ENCODE measurements at regions not wholly inside any gene's neighbourhood (a gene's known extent, or its start where the extent isn't known, plus 50 kb on each side); places are given as distances from the start of the nearest gene placed in this dataset.

- Histone ChIP-seq H3K4me1 (ENCODE audit: control insufficient read depth, insufficient read depth, low read length) (peaks cover 2% of the 10 kb centered on the region; the same call in 1 of the 2 replicates), H3K4me3 (ENCODE audit: low read length) (no peak overlapping the region), H3K36me3 (ENCODE audit: control insufficient read depth, insufficient read depth, low read length) (no peaks in the 10 kb centered on the region), H3K27me3 (ENCODE audit: control insufficient read depth, insufficient read depth, low read length) (no peaks in the 10 kb centered on the region), H3K27ac (ENCODE audit: low read length) (no peak overlapping the region), H3K9me3 (ENCODE audit: control insufficient read depth, insufficient read depth, low read length) (no peaks in the 10 kb centered on the region)
- no CpG with 5 or more reads among the region's 2 CpGs for whole genome bisulfite sequencing (ENCODE audit: insufficient coverage, insufficient read length)
- no peak for DNase-seq (ENCODE audit: low read depth, low spot score)
Observed at GRCh38 chr13:108360139-108360538, 90.6 kb downstream of the TNFSF13B start.

GRCh38 chr13:108361769-108362168 is 92.3 kb downstream of the TNFSF13B start:
- no peaks in the 10 kb centered on the region for H3K9me3 ChIP-seq (ENCODE audit: control insufficient read depth, insufficient read depth, low read length)
- H3K4me1 ChIP-seq (ENCODE audit: control insufficient read depth, insufficient read depth, low read length) = peaks cover 2% of the 10 kb centered on the region; the same call in 1 of the 2 replicates
- H3K36me3 ChIP-seq (ENCODE audit: control insufficient read depth, insufficient read depth, low read length) = no peaks in the 10 kb centered on the region
- no peak for DNase-seq (ENCODE audit: low read depth, low spot score)
- H3K27me3 ChIP-seq (ENCODE audit: control insufficient read depth, insufficient read depth, low read length) = no peaks in the 10 kb centered on the region
- no CpG with 5 or more reads among the region's 9 CpGs for WGBS (ENCODE audit: insufficient coverage, insufficient read length)
- no peak overlapping the region for H3K27ac ChIP-seq (ENCODE audit: low read length)
- no peak overlapping the region for H3K4me3 ChIP-seq (ENCODE audit: low read length)

- no peak overlapping the region for H3K27ac ChIP-seq (ENCODE audit: low read length)
- H3K4me3 ChIP-seq (ENCODE audit: low read length) = no peak overlapping the region
- WGBS (ENCODE audit: insufficient coverage, insufficient read length) = no CpG with 5 or more reads among the region's 5 CpGs
- no peaks in the 10 kb centered on the region for H3K27me3 ChIP-seq (ENCODE audit: control insufficient read depth, insufficient read depth, low read length)
- no peaks in the 10 kb centered on the region for H3K36me3 ChIP-seq (ENCODE audit: control insufficient read depth, insufficient read depth, low read length)
- H3K9me3 ChIP-seq (ENCODE audit: control insufficient read depth, insufficient read depth, low read length) = no peaks in the 10 kb centered on the region
- no peak for DNase-seq (ENCODE audit: low read depth, low spot score)
- H3K4me1 ChIP-seq (ENCODE audit: control insufficient read depth, insufficient read depth, low read length) = peaks cover 2% of the 10 kb centered on the region; the same call in 1 of the 2 replicates
Observed at GRCh38 chr13:108363666-108364065, 94.1 kb downstream of the TNFSF13B start.

GRCh38 chr13:108365255-108365654 is 95.7 kb downstream of the TNFSF13B start:
- no peak overlapping the region for H3K4me3 ChIP-seq (ENCODE audit: low read length)
- H3K9me3 ChIP-seq (ENCODE audit: control insufficient read depth, insufficient read depth, low read length) = no peaks in the 10 kb centered on the region
- no peak overlapping the region for H3K27ac ChIP-seq (ENCODE audit: low read length)
- WGBS (ENCODE audit: insufficient coverage, insufficient read length) = no CpG with 5 or more reads among the region's 4 CpGs
- H3K27me3 ChIP-seq (ENCODE audit: control insufficient read depth, insufficient read depth, low read length) = no peaks in the 10 kb centered on the region
- no peak for DNase-seq (ENCODE audit: low read depth, low spot score)
- H3K4me1 ChIP-seq (ENCODE audit: control insufficient read depth, insufficient read depth, low read length) = peaks cover 2% of the 10 kb centered on the region; the same call in 1 of the 2 replicates
- no peaks in the 10 kb centered on the region for H3K36me3 ChIP-seq (ENCODE audit: control insufficient read depth, insufficient read depth, low read length)

- Histone ChIP-seq H3K36me3 (ENCODE audit: control insufficient read depth, insufficient read depth, low read length) (no peaks in the 10 kb centered on the region), H3K4me3 (ENCODE audit: low read length) (no peak overlapping the region), H3K4me1 (ENCODE audit: control insufficient read depth, insufficient read depth, low read length) (peaks cover 2% of the 10 kb centered on the region; the same call in 1 of the 2 replicates), H3K9me3 (ENCODE audit: control insufficient read depth, insufficient read depth, low read length) (no peaks in the 10 kb centered on the region), H3K27ac (ENCODE audit: low read length) (no peak overlapping the region), H3K27me3 (ENCODE audit: control insufficient read depth, insufficient read depth, low read length) (no peaks in the 10 kb centered on the region)
- no peak for DNase-seq (ENCODE audit: low read depth, low spot score)
- no CpG with 5 or more reads among the region's 3 CpGs for WGBS (ENCODE audit: insufficient coverage, insufficient read length)
Observed at GRCh38 chr13:108368250-108368905, 98.9 kb downstream of the TNFSF13B start.

- H3K9me3 ChIP-seq (ENCODE audit: control insufficient read depth, insufficient read depth, low read length) = no peaks in the 10 kb centered on the region
- H3K36me3 ChIP-seq (ENCODE audit: control insufficient read depth, insufficient read depth, low read length) = no peaks in the 10 kb centered on the region
- H3K27me3 ChIP-seq (ENCODE audit: control insufficient read depth, insufficient read depth, low read length) = no peaks in the 10 kb centered on the region
- DNase-seq (ENCODE audit: low read depth, low spot score) = no peak
- H3K4me1 ChIP-seq (ENCODE audit: control insufficient read depth, insufficient read depth, low read length) = peaks cover 2% of the 10 kb centered on the region; the same call in 1 of the 2 replicates
- no peak overlapping the region for H3K27ac ChIP-seq (ENCODE audit: low read length)
- no peak overlapping the region for H3K4me3 ChIP-seq (ENCODE audit: low read length)
Observed at GRCh38 chr13:108369412-108369811, 99.9 kb downstream of the TNFSF13B start.

- Histone ChIP-seq H3K9me3 (ENCODE audit: control insufficient read depth, insufficient read depth, low read length) (no peaks in the 10 kb centered on the region), H3K36me3 (ENCODE audit: control insufficient read depth, insufficient read depth, low read length) (no peaks in the 10 kb centered on the region), H3K27me3 (ENCODE audit: control insufficient read depth, insufficient read depth, low read length) (no peaks in the 10 kb centered on the region), H3K4me3 (ENCODE audit: low read length) (no peak overlapping the region), H3K4me1 (ENCODE audit: control insufficient read depth, insufficient read depth, low read length) (no peaks in the 10 kb centered on the region), H3K27ac (ENCODE audit: low read length) (no peak overlapping the region)
- no CpG with 5 or more reads among the region's 2 CpGs for WGBS (ENCODE audit: insufficient coverage, insufficient read length)
- no peak for DNase-seq (ENCODE audit: low read depth, low spot score)
Observed at GRCh38 chr13:108375034-108375433, 105.5 kb downstream of the TNFSF13B start.

- DNase-seq (ENCODE audit: low read depth, low spot score) = no peak
- WGBS (ENCODE audit: insufficient coverage, insufficient read length) = no CpG with 5 or more reads among the region's 2 CpGs
- Histone ChIP-seq H3K36me3 (ENCODE audit: control insufficient read depth, insufficient read depth, low read length) (no peaks in the 10 kb centered on the region), H3K4me3 (ENCODE audit: low read length) (no peak overlapping the region), H3K27ac (ENCODE audit: low read length) (no peak overlapping the region), H3K9me3 (ENCODE audit: control insufficient read depth, insufficient read depth, low read length) (no peaks in the 10 kb centered on the region), H3K4me1 (ENCODE audit: control insufficient read depth, insufficient read depth, low read length) (no peaks in the 10 kb centered on the region), H3K27me3 (ENCODE audit: control insufficient read depth, insufficient read depth, low read length) (no peaks in the 10 kb centered on the region)
Observed at GRCh38 chr13:108375772-108376171, 106.3 kb downstream of the TNFSF13B start.

- Histone ChIP-seq H3K27ac (ENCODE audit: low read length) (no peak overlapping the region), H3K36me3 (ENCODE audit: control insufficient read depth, insufficient read depth, low read length) (no peaks in the 10 kb centered on the region), H3K27me3 (ENCODE audit: control insufficient read depth, insufficient read depth, low read length) (no peaks in the 10 kb centered on the region), H3K4me1 (ENCODE audit: control insufficient read depth, insufficient read depth, low read length) (no peaks in the 10 kb centered on the region), H3K9me3 (ENCODE audit: control insufficient read depth, insufficient read depth, low read length) (no peaks in the 10 kb centered on the region), H3K4me3 (ENCODE audit: low read length) (no peak overlapping the region)
- no peak for DNase-seq (ENCODE audit: low read depth, low spot score)
- no CpG with 5 or more reads among the region's 2 CpGs for WGBS (ENCODE audit: insufficient coverage, insufficient read length)
Observed at GRCh38 chr13:108376308-108376707, 106.8 kb downstream of the TNFSF13B start.

- no peaks in the 10 kb centered on the region for H3K4me1 ChIP-seq (ENCODE audit: control insufficient read depth, insufficient read depth, low read length)
- no CpG with 5 or more reads among the region's 6 CpGs for WGBS (ENCODE audit: insufficient coverage, insufficient read length)
Observed at GRCh38 chr13:108377646-108378206, 108.2 kb downstream of the TNFSF13B start.

GRCh38 chr13:108383667-108384066 is 114.1 kb downstream of the TNFSF13B start:
- H3K9me3 ChIP-seq (ENCODE audit: control insufficient read depth, insufficient read depth, low read length) = no peaks in the 10 kb centered on the region
- no peaks in the 10 kb centered on the region for H3K36me3 ChIP-seq (ENCODE audit: control insufficient read depth, insufficient read depth, low read length)
- no peaks in the 10 kb centered on the region for H3K4me1 ChIP-seq (ENCODE audit: control insufficient read depth, insufficient read depth, low read length)
- no peak overlapping the region for H3K4me3 ChIP-seq (ENCODE audit: low read length)
- H3K27me3 ChIP-seq (ENCODE audit: control insufficient read depth, insufficient read depth, low read length) = no peaks in the 10 kb centered on the region
- H3K27ac ChIP-seq (ENCODE audit: low read length) = no peak overlapping the region
- WGBS (ENCODE audit: insufficient coverage, insufficient read length) = no CpG with 5 or more reads among the region's 3 CpGs
- no peak for DNase-seq (ENCODE audit: low read depth, low spot score)

More at GRCh38 chr13:108377646-108378206, 108.2 kb downstream of the TNFSF13B start:
- no peak overlapping the region for H3K27ac ChIP-seq (ENCODE audit: low read length)
- no peaks in the 10 kb centered on the region for H3K36me3 ChIP-seq (ENCODE audit: control insufficient read depth, insufficient read depth, low read length)
- H3K27me3 ChIP-seq (ENCODE audit: control insufficient read depth, insufficient read depth, low read length) = no peaks in the 10 kb centered on the region
- H3K9me3 ChIP-seq (ENCODE audit: control insufficient read depth, insufficient read depth, low read length) = no peaks in the 10 kb centered on the region
- no peak overlapping the region for H3K4me3 ChIP-seq (ENCODE audit: low read length)
- no peak for DNase-seq (ENCODE audit: low read depth, low spot score)
